A204.1 (cell line): ENCODE measurements at regions not wholly inside any gene's neighbourhood (a gene's known extent, or its start where the extent isn't known, plus 50 kb on each side); places are given as distances from the start of the nearest gene placed in this dataset.
"Not testable (repeated sequence)": the region's sequence is repeated elsewhere in the genome, so short reads cannot be mapped to it uniquely, and the experiment has no call there.

Experiments used
- FAIRE-seq: peaks from 2 replicates; lab custom pipeline; 2012; peaks lifted over from hg19 to GRCh38; lab: Jason Lieb, UNC

DNA sequence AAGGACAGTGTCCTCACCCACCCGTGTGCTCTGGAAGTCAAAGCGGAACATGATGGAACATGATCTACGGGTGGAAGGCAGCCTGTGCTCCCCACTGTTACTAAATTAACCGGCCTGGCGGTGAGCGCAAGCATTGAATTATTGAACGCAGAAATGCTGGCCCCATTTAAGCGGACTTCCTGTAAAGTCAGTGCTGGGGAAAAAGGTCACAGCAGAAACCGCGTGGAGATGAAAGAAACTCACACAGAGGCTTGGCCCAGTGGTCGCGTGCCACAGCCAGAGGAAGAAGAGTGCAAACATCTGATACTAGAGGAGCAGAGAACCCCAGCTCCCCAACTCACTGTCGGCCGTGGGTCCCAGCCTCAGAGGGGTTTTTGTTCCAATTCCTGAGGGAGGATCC, 321.2 kb downstream of the ADGRD1 start:
- FAIRE-seq, result no peak

GRCh38 chr12:131275824-131276223, 322.1 kb downstream of the ADGRD1 start:
- no peak for FAIRE-seq

DNA sequence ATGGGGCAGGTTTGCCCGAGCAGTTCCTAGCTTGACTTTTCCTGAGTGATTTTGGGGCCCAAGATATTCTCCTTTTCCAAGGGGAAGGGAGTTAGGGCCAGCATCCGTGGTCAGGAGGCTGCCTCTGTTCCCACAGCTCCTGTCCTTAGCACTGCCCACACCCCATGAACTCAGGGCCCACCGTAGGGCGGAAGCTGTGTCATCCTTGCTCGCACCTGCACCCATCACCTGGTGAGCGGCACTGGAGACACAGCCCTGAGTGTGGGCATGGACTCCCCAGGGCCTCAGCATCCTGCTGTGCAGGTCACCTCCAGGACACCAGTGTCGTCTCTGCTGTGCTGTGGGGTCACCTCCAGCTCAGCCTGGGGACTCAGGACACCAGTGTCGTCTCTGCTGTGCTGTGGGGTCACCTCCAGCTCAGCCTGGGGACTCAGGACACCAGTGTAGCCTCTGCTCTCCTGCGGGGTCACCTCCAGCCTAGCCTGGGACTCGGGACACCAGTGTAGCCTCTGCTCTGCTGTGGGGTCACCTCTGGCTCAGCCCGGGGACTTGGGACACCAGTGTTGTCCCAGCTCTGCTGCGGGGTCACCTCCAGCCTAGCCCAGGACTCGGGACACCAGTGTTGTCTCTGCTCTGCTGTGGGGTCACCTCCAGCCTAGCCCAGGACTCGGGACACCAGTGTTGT, 322.9 kb downstream of the ADGRD1 start:
- FAIRE-seq, result no peak

GRCh38 chr12:131277186-131278091, 323.7 kb downstream of the ADGRD1 start:
- FAIRE-seq, result not testable (repeated sequence)

- not testable (repeated sequence) for FAIRE-seq
Measured at GRCh38 chr12:131278451-131279115, 324.9 kb downstream of the ADGRD1 start.

DNA sequence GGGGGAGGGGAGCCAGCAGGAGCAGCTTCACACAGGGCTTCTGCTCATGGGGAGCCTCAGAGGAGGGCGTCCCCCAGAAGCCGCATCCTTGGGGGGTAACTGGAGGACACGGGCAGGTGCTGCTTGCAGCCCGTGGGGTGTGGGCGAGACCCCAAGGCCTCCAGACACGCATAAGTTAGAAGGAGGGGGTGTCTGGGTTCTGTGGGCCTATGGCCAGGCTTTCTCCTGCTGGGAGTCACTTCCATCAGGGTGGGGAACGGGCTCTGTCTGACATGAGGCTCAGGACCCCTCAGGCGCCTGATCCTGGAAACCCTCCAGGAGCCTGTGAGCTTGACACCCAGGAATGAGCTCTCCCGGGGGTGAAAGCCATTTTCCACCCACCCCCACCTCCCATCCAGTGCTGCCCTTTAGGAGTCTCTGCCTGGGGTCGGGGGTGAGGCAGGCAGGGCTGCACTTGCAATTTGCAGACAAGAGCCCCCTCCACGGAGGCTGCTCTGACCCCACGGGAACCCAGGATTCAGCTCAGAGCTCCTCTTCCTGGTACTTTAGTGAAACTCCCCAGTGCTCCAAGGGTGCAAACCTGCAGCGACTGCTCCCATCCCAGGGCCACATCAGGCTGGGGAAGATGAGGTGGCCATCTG, 325.7 kb downstream of the ADGRD1 start:
- no peak for FAIRE-seq

GRCh38 chr12:131280426-131280825, 326.7 kb downstream of the ADGRD1 start:
- FAIRE-seq, result no peak

DNA sequence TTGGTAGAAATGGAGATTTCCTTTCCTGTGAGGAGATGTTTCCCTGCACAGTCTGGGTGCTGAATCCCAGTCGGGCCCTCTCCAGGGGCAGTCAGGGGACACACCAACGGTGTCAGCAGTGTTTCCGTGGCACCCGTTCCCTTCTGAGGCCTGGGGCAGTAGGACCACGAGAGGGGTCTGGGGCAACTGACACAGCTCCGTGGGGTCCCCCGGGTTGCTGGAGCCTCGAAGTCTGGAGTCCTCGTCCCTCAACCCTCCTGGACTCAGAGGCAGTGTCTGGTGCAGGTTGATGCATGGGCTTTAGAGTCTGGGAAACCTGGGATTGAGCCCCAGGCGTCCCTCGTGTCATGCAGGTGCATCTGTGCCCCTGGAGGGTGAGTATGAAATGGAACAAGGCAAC, 327.3 kb downstream of the ADGRD1 start:
- FAIRE-seq, result no peak

DNA sequence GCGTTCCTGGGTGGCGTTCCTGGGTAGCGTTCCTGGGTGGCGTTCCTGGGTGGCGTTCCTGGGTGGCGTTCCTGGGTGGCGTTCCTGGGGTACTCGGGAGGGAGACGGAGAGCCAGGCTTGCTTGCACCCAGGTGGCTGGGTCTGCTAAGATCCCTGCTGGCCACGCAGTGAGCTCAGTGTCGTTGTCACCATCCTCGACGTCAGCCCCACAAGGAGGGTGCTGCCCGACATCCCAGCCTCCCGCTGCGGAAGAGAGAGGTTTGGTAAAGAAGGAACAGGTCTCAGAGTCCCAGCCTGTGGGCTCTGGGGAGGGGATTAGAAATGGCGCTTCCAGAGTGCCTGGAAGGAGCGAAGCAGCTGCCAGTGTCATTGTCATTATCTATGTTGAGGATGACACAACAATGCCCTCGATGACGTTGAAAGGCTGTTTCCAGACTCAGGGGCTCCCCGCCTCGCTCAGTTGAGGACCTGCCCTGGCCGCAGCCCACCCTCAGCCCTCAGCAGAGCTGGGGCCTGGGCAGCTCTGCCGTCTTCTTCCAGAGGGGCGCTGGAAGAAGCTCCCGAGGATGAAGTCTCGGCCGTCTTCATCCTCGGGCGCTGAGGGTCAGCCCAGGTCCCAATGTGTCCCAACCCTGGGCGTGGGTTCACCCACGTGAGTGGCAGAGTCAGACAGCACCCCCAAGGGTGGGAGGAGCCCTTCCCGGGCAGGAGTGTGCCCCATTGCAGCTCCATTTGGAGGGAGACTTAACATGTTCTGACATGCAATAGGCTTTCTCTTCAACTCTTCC, 328.8 kb downstream of the ADGRD1 start:
- no peak for FAIRE-seq

GRCh38 chr12:131283191-131283861, 329.6 kb downstream of the ADGRD1 start:
- FAIRE-seq, result no peak

DNA sequence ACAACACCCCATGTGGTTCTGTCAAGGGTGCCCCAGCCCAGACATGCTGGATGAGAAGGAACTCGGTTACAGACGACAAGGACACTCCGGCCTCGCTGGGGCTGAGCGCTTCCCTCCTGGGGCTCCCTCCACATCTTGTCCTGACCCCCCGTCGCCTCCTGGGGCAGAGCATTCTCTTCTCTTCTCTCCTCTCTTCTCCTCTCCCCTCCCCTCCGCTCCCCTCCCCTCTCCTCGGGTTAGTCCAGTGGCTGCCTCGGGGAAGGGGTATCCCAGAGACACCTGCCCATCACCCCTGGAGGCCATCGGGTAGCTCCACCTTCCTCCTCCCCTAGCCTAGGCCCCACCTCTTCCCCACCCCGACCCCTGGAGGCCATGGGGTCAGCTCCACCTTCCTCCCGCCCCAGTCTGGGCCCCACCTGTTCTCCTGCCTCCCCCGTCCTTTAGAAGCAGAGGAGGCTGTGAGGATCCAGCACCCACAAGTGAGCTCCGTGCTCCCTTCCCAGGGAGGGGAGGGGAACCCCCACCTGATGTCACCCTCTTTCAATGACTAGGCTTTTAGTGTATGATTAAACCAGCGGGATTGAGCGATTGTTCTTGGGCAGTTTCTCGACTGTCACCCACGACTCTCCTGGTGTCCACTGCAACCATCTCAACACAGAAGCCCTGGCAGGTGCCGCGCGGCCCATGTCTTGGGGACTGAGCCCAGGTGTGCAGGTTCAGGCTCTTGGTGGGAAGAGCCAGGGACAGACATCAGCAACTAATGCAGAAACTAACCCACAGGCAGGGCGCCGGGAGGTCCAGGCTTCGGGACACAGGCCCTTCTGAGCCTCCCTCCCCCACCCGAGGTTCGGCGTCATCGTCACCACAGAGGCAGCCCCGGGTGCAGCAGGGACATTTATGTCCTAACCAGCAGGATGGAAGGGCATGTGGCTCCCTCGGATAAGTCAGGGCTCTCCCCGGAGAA, 330.4 kb downstream of the ADGRD1 start:
- not testable (repeated sequence) for FAIRE-seq

GRCh38 chr12:131284954-131285904, 331.5 kb downstream of the ADGRD1 start:
- FAIRE-seq, result not testable (repeated sequence)

- FAIRE-seq, result not testable (repeated sequence)
Measured at GRCh38 chr12:131285905-131286295, 332.2 kb downstream of the ADGRD1 start.

DNA sequence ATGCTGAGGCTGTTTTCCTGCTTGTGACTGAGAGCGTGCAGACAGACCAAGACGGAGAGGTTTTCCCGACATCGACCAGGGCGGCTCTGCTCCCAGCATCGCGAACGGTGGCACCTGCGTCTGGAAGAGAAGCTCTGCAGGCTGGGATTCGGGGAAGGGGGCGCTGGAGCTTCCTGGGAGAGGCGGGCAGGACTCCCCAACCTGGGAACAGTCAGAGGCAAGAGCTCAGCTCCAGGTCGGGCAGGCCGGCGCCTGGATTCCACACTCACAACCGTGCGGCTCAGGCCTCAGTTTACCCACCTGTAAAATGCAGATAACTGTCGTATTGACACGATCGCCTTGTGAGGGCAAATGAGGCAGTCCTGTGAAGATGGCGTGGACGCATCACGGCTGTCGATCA, 332.6 kb downstream of the ADGRD1 start:
- FAIRE-seq, result not testable (repeated sequence)

- FAIRE-seq, result no peak
Measured at GRCh38 chr12:131287015-131287937, 333.6 kb downstream of the ADGRD1 start.

GRCh38 chr12:131287938-131288764, 334.4 kb downstream of the ADGRD1 start:
- no peak for FAIRE-seq
